Endothelial cell of umbilical vein (primary cell): ENCODE measurements at regions not wholly inside any gene's neighbourhood (a gene's known extent, or its start where the extent isn't known, plus 50 kb on each side); places are given as distances from the start of the nearest gene placed in this dataset.

Experiments used
- BruUV-seq: library from RNA; stranded (reverse); fragments of 400-500 nt; replicated peaks from 2 replicates; lab custom pipeline; 2021; lab: Mats Ljungman, UMichigan
- CTCF ChIA-PET: fragments of 300-600, 350-600 bp; sonication (Branson Sonifier 250); formaldehyde crosslinking; loops from one replicate; lab custom pipeline; 2021; ENCODE audit warnings: antibody characterized with exemption, inconsistent platforms; lab: Charles Lee
- POLR2A ChIA-PET: fragments of 300-600, 350-600 bp; sonication (Branson Sonifier 250); formaldehyde crosslinking; loops from one replicate; lab custom pipeline; 2021; ENCODE audit warnings: antibody characterized with exemption, inconsistent platforms; lab: Charles Lee
- DNase-seq: peaks from one replicate; pipeline ENCODE4 v3.0.0-alpha.2; 2011; ENCODE audit warnings: low read depth, low spot score
- FAIRE-seq: peaks from 2 replicates; lab custom pipeline; 2011; peaks lifted over from hg19 to GRCh38; lab: Jason Lieb, UNC
- H2AFZ ChIP-seq: 2 replicates; pipeline ENCODE4 v1.6.0; 2012; ENCODE audit warnings: low read depth, low read length, control low read depth, inconsistent platforms
- H3K27ac ChIP-seq: 2 replicates; pipeline ENCODE4 v1.5.1; 2011; ENCODE audit warnings: low read depth, mild to moderate bottlenecking, control low read depth, low read length, moderate library complexity; ENCODE audit not compliant: insufficient read depth
- H3K27me3 ChIP-seq, 2 experiments: 2 replicates each; pipeline versions ENCODE4 v1.6.0 to v1.6.1; 2011; ENCODE audit warnings: low read length in 2 of 2, mixed read lengths in 1 of 2; ENCODE audit not compliant: control insufficient read depth in 2 of 2, insufficient read depth in 2 of 2
- H3K36me3 ChIP-seq, 2 experiments: 2 replicates in 1 of 2; 3 replicates in 1 of 2; pipeline ENCODE4 v1.5.1; 2011; ENCODE audit warnings: low read length in 2 of 2, mild to moderate bottlenecking in 1 of 2, moderate library complexity in 1 of 2; ENCODE audit not compliant: control insufficient read depth in 2 of 2, insufficient read depth in 2 of 2; ENCODE audit errors: extremely low read depth in 1 of 2
- H3K4me1 ChIP-seq: 3 replicates; pipeline ENCODE4 v1.5.1; 2011; ENCODE audit warnings: mild to moderate bottlenecking, low read length; ENCODE audit not compliant: control insufficient read depth, insufficient read depth; ENCODE audit errors: extremely low read depth
- H3K4me2 ChIP-seq: 2 replicates; pipeline ENCODE4 v1.6.1; 2011; ENCODE audit warnings: low read length, control low read depth, mixed read lengths; ENCODE audit not compliant: insufficient read depth
- H3K4me3 ChIP-seq, 3 experiments: fragments of 200-600 bp in 1 of 3; sonication (generic), shearing (Covaris generic) in 1 of 3; replicated peaks in 1 of 3; 2 replicates each; pipeline ENCODE4 v1.5.1; 2011 to 2016; ENCODE audit warnings: control low read depth in 3 of 3, low read length in 3 of 3, mild to moderate bottlenecking in 2 of 3, inconsistent platforms in 1 of 3, low read depth in 1 of 3, moderate library complexity in 1 of 3; ENCODE audit not compliant: insufficient read depth in 1 of 3
- H3K79me2 ChIP-seq: 2 replicates; pipeline ENCODE4 v1.6.0; 2012; ENCODE audit warnings: low read length, inconsistent platforms; ENCODE audit not compliant: control insufficient read depth, insufficient read depth
- H3K9ac ChIP-seq: replicated peaks from 2 replicates; pipeline ENCODE3; 2011; ENCODE audit warnings: low read length, control low read depth; ENCODE audit not compliant: insufficient read depth; ENCODE audit errors: extremely low read depth
- H3K9me1 ChIP-seq: replicated peaks from 3 replicates; pipeline ENCODE4 v1.6.0; 2011; ENCODE audit warnings: mild to moderate bottlenecking, low read length; ENCODE audit not compliant: control insufficient read depth, insufficient read depth; ENCODE audit errors: extremely low read depth
- H3K9me3 ChIP-seq: replicated peaks from 2 replicates; pipeline ENCODE4 v1.5.1; 2012; ENCODE audit warnings: low read length, inconsistent platforms; ENCODE audit not compliant: control insufficient read depth, insufficient read depth
- H4K20me1 ChIP-seq: replicated peaks from 2 replicates; pipeline ENCODE3; 2011; ENCODE audit warnings: mild to moderate bottlenecking, low read length; ENCODE audit not compliant: control insufficient read depth, insufficient read depth; ENCODE audit errors: extremely low read depth
- EZH2 ChIP-seq: IDR thresholded peaks from 2 replicates; pipeline ENCODE4 v1.6.1; 2012; ENCODE audit warnings: borderline replicate concordance, low read depth, mild to moderate bottlenecking, moderate library complexity, low read length, inconsistent platforms; ENCODE audit not compliant: severe bottlenecking
- FOS ChIP-seq: IDR thresholded peaks from 2 replicates; pipeline ENCODE4 v1.6.1; 2011; ENCODE audit warnings: mild to moderate bottlenecking, low read length, moderate library complexity, borderline replicate concordance; ENCODE audit not compliant: insufficient read depth
- GATA2 ChIP-seq: IDR thresholded peaks from 2 replicates; pipeline ENCODE4 v1.7.0; 2011; ENCODE audit warnings: low read depth, mild to moderate bottlenecking, moderate library complexity, mixed read lengths, low read length; ENCODE audit not compliant: insufficient read length, insufficient read depth
- JUN ChIP-seq: IDR thresholded peaks from 2 replicates; pipeline ENCODE4 v1.6.1; 2011; ENCODE audit warnings: borderline replicate concordance, low read depth; ENCODE audit not compliant: insufficient read length, insufficient read depth
- MYC ChIP-seq: IDR thresholded peaks from one replicate; pipeline ENCODE4 v1.6.1; 2011; ENCODE audit warnings: mild to moderate bottlenecking, low read depth, low read length
- POLR2A ChIP-seq: IDR thresholded peaks from 2 replicates; pipeline ENCODE4 v1.6.1; 2012; ENCODE audit warnings: low read depth, mild to moderate bottlenecking, control low read depth, low read length
- POLR2AphosphoS5 ChIP-seq: IDR thresholded peaks from 2 replicates; pipeline ENCODE4 v1.6.1; 2012; ENCODE audit warnings: low read depth, mild to moderate bottlenecking, control low read depth, low read length, moderate library complexity; ENCODE audit not compliant: insufficient read depth
- dilution Hi-C: fragments of 300-500 bp; cut with MboI; formaldehyde crosslinking; loops from one replicate; pipeline ENCODE4 v1.15.0; 2019; ENCODE audit warnings: low sequenced_read_pairs; ENCODE audit not compliant: extremely low pct_ligation_motif_present
- intact Hi-C: fragments of 100-400 bp; cut with micrococcal nuclease; formaldehyde crosslinking; loops from one replicate; pipeline ENCODE4 v1.10.0; 2022
- TF ChIP-seq, protein P1 (sequence below), 2 donors: IDR thresholded peaks; 1 replicate in 1 of 2; 2 replicates in 1 of 2; pipeline ENCODE4 v1.5.1; 2011; ENCODE audit warnings: low read length in 2 of 2, mild to moderate bottlenecking in 2 of 2, moderate library complexity in 2 of 2, control low read depth in 1 of 2, inconsistent platforms in 1 of 2, low read depth in 1 of 2; ENCODE audit not compliant: insufficient read depth in 1 of 2; ENCODE audit errors: extremely low read depth in 1 of 2
- TF ChIP-seq, protein P2 (sequence below): IDR thresholded peaks from 2 replicates; pipeline ENCODE4 v1.6.1; 2011; ENCODE audit not compliant: insufficient read depth, insufficient read length

DNA sequence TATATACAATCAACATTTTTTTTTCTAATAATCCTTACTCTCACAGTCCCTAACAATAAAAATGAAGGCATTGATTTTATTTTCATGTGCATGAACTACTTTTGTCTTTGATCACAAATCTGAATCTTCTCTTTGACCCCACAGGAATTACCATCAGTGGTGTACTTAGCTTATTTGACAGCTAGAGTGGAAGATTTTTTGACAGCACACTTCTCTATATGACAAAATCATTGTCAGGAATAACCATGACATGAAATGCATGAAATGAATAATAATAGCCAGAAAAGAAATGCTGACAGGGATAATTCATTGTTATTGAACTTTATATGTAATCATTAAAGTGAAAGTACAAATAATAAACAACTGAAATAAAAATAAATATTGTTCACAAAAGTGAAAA, 604.2 kb downstream of the EPHA5 start:
- H3K9me3 ChIP-seq: no peaks in the 10 kb centered on the region
- no peaks in the 10 kb centered on the region for H3K79me2 ChIP-seq
- ChIA-PET POLR2A (no interaction called here), CTCF (no interaction called here)
- intact Hi-C loops (no loop called here), dilution Hi-C loops (no loop called here)
- no peaks in the 10 kb centered on the region for H3K27me3 ChIP-seq
- DNase-seq (no peak), FAIRE-seq (no peak)
- no peak overlapping the region for H3K9ac ChIP-seq
- H4K20me1 ChIP-seq: no peaks in the 10 kb centered on the region
- H3K27ac ChIP-seq: no peak overlapping the region
- no peak overlapping the region for H3K4me2 ChIP-seq
- H3K9me1 ChIP-seq: no peaks in the 10 kb centered on the region
- H3K4me3 ChIP-seq: no peak overlapping the region
- H3K36me3 ChIP-seq: no peaks in the 10 kb centered on the region
- TF ChIP-seq, protein P1, sequence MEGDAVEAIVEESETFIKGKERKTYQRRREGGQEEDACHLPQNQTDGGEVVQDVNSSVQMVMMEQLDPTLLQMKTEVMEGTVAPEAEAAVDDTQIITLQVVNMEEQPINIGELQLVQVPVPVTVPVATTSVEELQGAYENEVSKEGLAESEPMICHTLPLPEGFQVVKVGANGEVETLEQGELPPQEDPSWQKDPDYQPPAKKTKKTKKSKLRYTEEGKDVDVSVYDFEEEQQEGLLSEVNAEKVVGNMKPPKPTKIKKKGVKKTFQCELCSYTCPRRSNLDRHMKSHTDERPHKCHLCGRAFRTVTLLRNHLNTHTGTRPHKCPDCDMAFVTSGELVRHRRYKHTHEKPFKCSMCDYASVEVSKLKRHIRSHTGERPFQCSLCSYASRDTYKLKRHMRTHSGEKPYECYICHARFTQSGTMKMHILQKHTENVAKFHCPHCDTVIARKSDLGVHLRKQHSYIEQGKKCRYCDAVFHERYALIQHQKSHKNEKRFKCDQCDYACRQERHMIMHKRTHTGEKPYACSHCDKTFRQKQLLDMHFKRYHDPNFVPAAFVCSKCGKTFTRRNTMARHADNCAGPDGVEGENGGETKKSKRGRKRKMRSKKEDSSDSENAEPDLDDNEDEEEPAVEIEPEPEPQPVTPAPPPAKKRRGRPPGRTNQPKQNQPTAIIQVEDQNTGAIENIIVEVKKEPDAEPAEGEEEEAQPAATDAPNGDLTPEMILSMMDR (IDR thresholded peaks at IDR 0.05; ENCODE audit: extremely low read depth in 1 of 2, insufficient read depth in 1 of 2, low read depth in 1 of 2, low read length in 2 of 2): no peak
- no peak for TF ChIP-seq GATA2
- no peak for TF ChIP-seq MYC
- no peak for TF ChIP-seq POLR2AphosphoS5
- no peak for TF ChIP-seq POLR2A
- TF ChIP-seq, protein P2, sequence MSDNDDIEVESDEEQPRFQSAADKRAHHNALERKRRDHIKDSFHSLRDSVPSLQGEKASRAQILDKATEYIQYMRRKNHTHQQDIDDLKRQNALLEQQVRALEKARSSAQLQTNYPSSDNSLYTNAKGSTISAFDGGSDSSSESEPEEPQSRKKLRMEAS: no peak
- TF ChIP-seq FOS: no peak
- TF ChIP-seq JUN: no peak
- TF ChIP-seq EZH2: no peak
- no TSS peak for BruUV-seq
- no peaks in the 10 kb centered on the region for H3K4me1 ChIP-seq
- H2AFZ ChIP-seq: no peak overlapping the region
